Stimulated activated CD8-positive, alpha-beta memory T cell treated with anti-CD3 and anti-CD28 coated beads, Interleukin-2, amount 100 ng/mL, for 1 hour (primary cell): ENCODE measurements at regions not wholly inside any gene's neighbourhood (a gene's known extent, or its start where the extent isn't known, plus 50 kb on each side); places are given as distances from the start of the nearest gene placed in this dataset.

ENCODE experiments used
- DNase-seq, 2 donors: peaks; one replicate each; pipeline ENCODE4 v3.0.0-alpha.2; 2020; ENCODE audit warnings: low read depth in 2 of 2

GRCh38 chr13:106234636-106235035 lies 300.8 kb downstream of the EFNB2 start:
- no peak for DNase-seq

GRCh38 chr13:106233134-106233735 lies 302.2 kb downstream of the EFNB2 start:
- no peak for DNase-seq

- no peak for DNase-seq
Measured at GRCh38 chr13:106232681-106233080, 302.8 kb downstream of the EFNB2 start.

GRCh38 chr13:106230450-106230849 lies 305.0 kb downstream of the EFNB2 start:
- no peak for DNase-seq

- no peak for DNase-seq
Measured at GRCh38 chr13:106225126-106225525, 310.3 kb downstream of the EFNB2 start.

GRCh38 chr13:106220211-106220610 lies 315.3 kb downstream of the EFNB2 start:
- no peak for DNase-seq

GRCh38 chr13:106213028-106213757 lies 322.3 kb downstream of the EFNB2 start:
- no peak for DNase-seq

GRCh38 chr13:106212386-106213010 lies 323.0 kb downstream of the EFNB2 start:
- DNase-seq = no peak

- DNase-seq = no peak
Measured at GRCh38 chr13:106210324-106210723, 325.1 kb downstream of the EFNB2 start.

GRCh38 chr13:106205871-106206270 lies 329.6 kb downstream of the EFNB2 start:
- DNase-seq = no peak

- no peak for DNase-seq
Measured at GRCh38 chr13:106197496-106197895, 338.0 kb downstream of the EFNB2 start.

GRCh38 chr13:106187501-106188095 lies 347.9 kb downstream of the EFNB2 start:
- DNase-seq = no peak

GRCh38 chr13:106187101-106187500 lies 348.4 kb downstream of the EFNB2 start:
- no peak for DNase-seq

- DNase-seq = no peak
Measured at GRCh38 chr13:106186366-106187030, 349.0 kb downstream of the EFNB2 start.

- DNase-seq = no peak
Measured at GRCh38 chr13:106184790-106185189, 350.7 kb downstream of the EFNB2 start.

- DNase-seq = no peak
Measured at GRCh38 chr13:106183410-106184065, 351.9 kb downstream of the EFNB2 start.

GRCh38 chr13:106182404-106182803 lies 353.1 kb downstream of the EFNB2 start:
- DNase-seq = no peak

- no peak for DNase-seq
Measured at GRCh38 chr13:106178816-106179215, 356.6 kb downstream of the EFNB2 start.

GRCh38 chr13:106177146-106177545 lies 358.3 kb downstream of the EFNB2 start:
- no peak for DNase-seq

- DNase-seq = no peak
Measured at GRCh38 chr13:106176117-106176516, 359.3 kb downstream of the EFNB2 start.

- DNase-seq = no peak
Measured at GRCh38 chr13:106173891-106174610, 361.4 kb downstream of the EFNB2 start.
